Progenitor cell of endocrine pancreas (in vitro differentiated cells): ENCODE measurements at regions not wholly inside any gene's neighbourhood (a gene's known extent, or its start where the extent isn't known, plus 50 kb on each side); places are given as distances from the start of the nearest gene placed in this dataset.

Experiments used
- DNase-seq: peaks from one replicate; pipeline ENCODE4 v3.0.0; 2021; ENCODE audit warnings: low spot score; ENCODE audit not compliant: unreplicated experiment
- H3K27ac Mint-ChIP-seq: 2 replicates; pipeline ENCODE4 v1.8.0; 2021; ENCODE audit warnings: mild to moderate bottlenecking, moderate library complexity, mixed read lengths
- H3K27me3 Mint-ChIP-seq: 2 replicates; pipeline ENCODE4 v1.8.0; 2021; ENCODE audit warnings: mixed read lengths
- H3K36me3 Mint-ChIP-seq: 2 replicates; pipeline ENCODE4 v1.8.0; 2022; ENCODE audit warnings: mixed read lengths; ENCODE audit not compliant: insufficient read depth
- H3K4me1 Mint-ChIP-seq: 2 replicates; pipeline ENCODE4 v1.8.0; 2021; ENCODE audit warnings: low read depth, mixed read lengths
- H3K4me3 Mint-ChIP-seq: 2 replicates; pipeline ENCODE4 v1.8.0; 2021; ENCODE audit warnings: low read depth, mild to moderate bottlenecking, moderate library complexity, mixed read lengths
- H3K9me3 Mint-ChIP-seq: 2 replicates; pipeline ENCODE4 v1.8.0; 2021; ENCODE audit warnings: low read depth, mixed read lengths
- CTCF ChIP-seq: fragments of 200-600 bp; sonication (generic); IDR thresholded peaks from one replicate; pipeline ENCODE4 v1.5.0; 2021; ENCODE audit warnings: antibody characterized with exemption, mild to moderate bottlenecking; ENCODE audit not compliant: unreplicated experiment

GRCh38 chr14:46482200-46482599 is 169.4 kb downstream of the RPL10L start:
- Mint-ChIP-seq H3K27ac (no peak overlapping the region), H3K4me1 (peaks cover 3% of the 10 kb centered on the region), H3K36me3 (no peaks in the 10 kb centered on the region), H3K9me3 (peaks cover 3% of the 10 kb centered on the region), H3K4me3 (no peak overlapping the region), H3K27me3 (no peaks in the 10 kb centered on the region)
- no peak for DNase-seq
- TF ChIP-seq CTCF, result no peak

DNA sequence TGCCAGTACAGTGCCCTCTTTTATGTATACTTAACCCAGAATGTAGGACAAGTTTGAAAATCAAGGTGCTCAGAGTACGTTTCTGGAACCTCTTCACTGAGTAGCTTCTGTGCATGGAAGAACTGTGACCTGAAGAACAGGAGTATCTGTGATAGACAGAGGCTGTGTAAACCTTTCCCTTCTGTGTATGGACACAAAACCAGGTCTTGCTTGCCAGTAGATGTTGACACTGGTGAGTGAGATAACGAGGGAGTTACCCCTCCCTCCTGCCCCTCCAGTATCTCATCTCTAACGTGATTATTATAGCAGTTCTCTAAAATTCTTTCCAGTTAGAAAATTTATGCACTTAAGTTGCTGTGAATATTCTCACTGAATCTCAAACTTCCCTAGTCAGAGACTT is 170.8 kb downstream of the RPL10L start:
- H3K4me1 Mint-ChIP-seq, result peaks cover 3% of the 10 kb centered on the region
- H3K9me3 Mint-ChIP-seq, result peaks cover 5% of the 10 kb centered on the region
- no peak overlapping the region for H3K4me3 Mint-ChIP-seq
- H3K27me3 Mint-ChIP-seq, result no peaks in the 10 kb centered on the region
- no peak for DNase-seq
- no peaks in the 10 kb centered on the region for H3K36me3 Mint-ChIP-seq
- no peak overlapping the region for H3K27ac Mint-ChIP-seq
- no peak for TF ChIP-seq CTCF

DNA sequence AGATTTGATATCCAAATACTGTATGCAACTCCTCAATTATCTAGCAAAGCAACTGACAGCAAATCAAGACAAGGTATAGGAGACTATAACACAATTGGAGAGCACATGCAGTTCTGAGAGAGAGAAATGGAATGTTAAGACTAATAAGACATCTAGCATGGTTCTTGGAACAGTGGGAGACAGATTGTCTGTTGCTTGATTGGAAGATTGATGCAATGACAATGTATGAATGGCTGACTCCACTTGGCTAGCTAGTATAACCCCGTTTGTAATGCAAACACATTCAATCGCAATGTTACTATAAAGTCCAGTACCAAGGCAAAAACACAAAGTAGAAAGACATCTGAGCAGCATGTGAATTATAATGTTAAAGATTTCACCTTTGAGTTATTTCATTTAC is 179.3 kb downstream of the RPL10L start:
- Mint-ChIP-seq H3K4me1 (no peaks in the 10 kb centered on the region), H3K27ac (no peak overlapping the region), H3K9me3 (peaks cover 3% of the 10 kb centered on the region), H3K4me3 (no peak overlapping the region), H3K36me3 (no peaks in the 10 kb centered on the region), H3K27me3 (no peaks in the 10 kb centered on the region)
- TF ChIP-seq CTCF, result no peak
- DNase-seq, result no peak

DNA sequence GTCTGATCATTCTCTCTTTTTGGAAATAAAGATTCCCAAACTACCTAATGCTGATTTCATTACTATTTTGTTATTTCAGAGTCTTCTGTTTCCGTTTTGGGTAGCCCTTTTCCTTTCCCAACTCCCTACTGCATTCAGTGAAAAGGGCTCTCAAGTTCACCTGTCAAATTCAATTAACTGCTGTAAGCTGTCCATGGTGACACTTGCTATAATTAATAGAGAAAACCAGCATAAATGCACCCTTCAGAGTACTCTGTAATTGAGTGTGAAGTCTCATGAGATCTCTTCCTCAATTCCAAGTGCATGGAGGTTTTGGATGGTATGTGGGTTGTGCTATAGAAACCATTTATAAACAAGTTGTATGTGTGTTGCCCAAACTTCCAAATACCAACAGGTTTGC is 187.2 kb downstream of the RPL10L start:
- TF ChIP-seq CTCF, result no peak
- Mint-ChIP-seq H3K9me3 (peaks cover 16% of the 10 kb centered on the region), H3K27ac (no peak overlapping the region), H3K36me3 (no peaks in the 10 kb centered on the region), H3K4me1 (no peaks in the 10 kb centered on the region), H3K27me3 (no peaks in the 10 kb centered on the region), H3K4me3 (no peak overlapping the region)
- DNase-seq, result no peak

DNA sequence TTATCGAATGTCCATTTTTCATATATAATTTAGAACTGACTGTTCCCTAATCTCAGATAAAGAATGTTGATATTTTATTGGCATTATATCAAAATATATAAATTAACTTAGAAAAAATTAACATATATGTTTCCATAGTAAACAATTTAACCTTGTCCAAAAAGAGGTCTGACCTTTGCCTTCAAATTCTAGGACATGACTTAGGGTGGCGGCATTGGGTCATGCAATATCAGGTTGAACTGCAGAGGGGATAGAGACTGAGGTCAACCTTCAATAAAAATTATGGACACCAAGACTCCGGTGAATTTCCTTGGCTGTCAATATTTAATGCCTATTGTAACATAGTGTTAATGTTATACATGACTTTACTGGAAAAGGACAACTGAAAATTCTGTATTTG is 199.8 kb downstream of the RPL10L start:
- Mint-ChIP-seq H3K4me3 (no peak overlapping the region), H3K4me1 (peaks cover 9% of the 10 kb centered on the region), H3K27ac (no peak overlapping the region), H3K27me3 (no peaks in the 10 kb centered on the region), H3K9me3 (peaks cover 3% of the 10 kb centered on the region), H3K36me3 (no peaks in the 10 kb centered on the region)
- no peak for DNase-seq
- TF ChIP-seq CTCF, result no peak

DNA sequence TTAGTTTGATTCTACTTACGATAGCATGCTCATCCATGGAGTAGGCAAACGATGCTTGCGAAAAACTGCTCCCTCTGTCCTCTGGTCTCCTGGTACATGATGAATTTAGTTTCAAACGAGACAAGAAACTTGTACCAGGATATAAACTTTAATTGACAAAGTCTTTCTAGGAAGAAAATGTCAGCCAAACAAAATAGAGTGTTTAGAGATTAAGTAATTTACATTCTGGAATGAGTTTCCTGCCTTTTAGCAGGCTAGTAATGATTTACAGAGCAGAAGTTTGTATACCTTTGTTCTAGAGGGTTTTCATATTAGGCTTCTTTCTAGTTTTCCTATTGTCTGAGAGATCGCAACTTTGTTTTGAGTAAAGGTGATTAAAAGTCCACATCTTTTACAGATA is 206.9 kb downstream of the RPL10L start:
- H3K27ac Mint-ChIP-seq, result no peak overlapping the region
- TF ChIP-seq CTCF, result no peak
- no peak overlapping the region for H3K4me3 Mint-ChIP-seq
- peaks cover 19% of the 10 kb centered on the region for H3K9me3 Mint-ChIP-seq
- no peaks in the 10 kb centered on the region for H3K36me3 Mint-ChIP-seq
- H3K27me3 Mint-ChIP-seq, result no peaks in the 10 kb centered on the region
- DNase-seq, result no peak
- H3K4me1 Mint-ChIP-seq, result peaks cover 24% of the 10 kb centered on the region
